ENCODE measurements at regions not wholly inside any gene's neighbourhood (a gene's known extent, or its start where the extent isn't known, plus 50 kb on each side); places are given as distances from the start of the nearest gene placed in this dataset.

GRCh38 chr1:80869299-80869698 is 931.4 kb upstream of the ADGRL2 start:
- Mint-ChIP-seq H3K27me3 (ENCODE audit: low read depth in 3 of 3) (peaks cover 0 to 2% (median 0%) of the 10 kb centered on the region in 3 donors), H3K4me3 (no peak overlapping the region), H3K4me1 (no peaks in the 10 kb centered on the region), H3K9me3 (peaks cover 0 to 2% (median 0%) of the 10 kb centered on the region in 7 donors), H3K27ac (no peak overlapping the region), H3K36me3 (no peaks in the 10 kb centered on the region)
- Histone ChIP-seq H3K4me1 (ENCODE audit: control insufficient read depth in 1 of 2, insufficient read depth in 2 of 2, low read length in 2 of 2) (no peaks in the 10 kb centered on the region), H3K27me3 (ENCODE audit: control insufficient read depth in 2 of 2, insufficient read depth in 2 of 2, low read length in 2 of 2) (no peaks in the 10 kb centered on the region), H3K27ac (ENCODE audit: low read depth in 1 of 2, low read length in 2 of 2) (no peak overlapping the region), H4K20me1 (ENCODE audit: insufficient read depth, low read length) (no peaks in the 10 kb centered on the region), H3K9ac (ENCODE audit: insufficient read depth, low read length, poor library complexity, severe bottlenecking) (no peak overlapping the region), H3K4me2 (replicated peaks; ENCODE audit: extremely low read depth, low read length, poor library complexity, severe bottlenecking) (no peak overlapping the region), H2AFZ (ENCODE audit: insufficient read depth, low read depth, low read length, poor library complexity, severe bottlenecking) (no peak overlapping the region), H3K36me3 (replicated peaks in 1 of 2; ENCODE audit: control insufficient read depth in 1 of 2, insufficient read depth in 2 of 2, low read length in 2 of 2) (no peaks in the 10 kb centered on the region), H3K4me3 (replicated peaks in 1 of 3; ENCODE audit: low read depth in 2 of 3, low read length in 3 of 3) (no peak overlapping the region), H3K9me3 (replicated peaks in 1 of 2; ENCODE audit: control insufficient read depth in 1 of 2, insufficient read depth in 1 of 2, low read length in 2 of 2) (no peaks in the 10 kb centered on the region), H3K79me2 (ENCODE audit: insufficient read depth, low read length) (no peaks in the 10 kb centered on the region)
- WGBS (ENCODE audit: insufficient coverage) = no CpG with 5 or more reads among the region's 1 CpG
- no peak for DNase-seq
- no peak for TF ChIP-seq CTCF (IDR thresholded peaks at IDR 0.05)
- intact Hi-C loops (cut with micrococcal nuclease) = no loop called here

GRCh38 chr1:80847904-80848303 is 952.8 kb upstream of the ADGRL2 start:
- peaks cover 0 to 9% (median 3%) of the 10 kb centered on the region in 7 donors for H3K9me3 Mint-ChIP-seq
- no peaks in the 10 kb centered on the region for H3K4me1 ChIP-seq (ENCODE audit: control insufficient read depth in 1 of 2, insufficient read depth in 2 of 2, low read length in 2 of 2)
- peaks cover 0 to 2% (median 1%) of the 10 kb centered on the region in 3 donors for H3K27me3 Mint-ChIP-seq (ENCODE audit: low read depth in 3 of 3)
- H3K27ac ChIP-seq (ENCODE audit: low read depth in 1 of 2, low read length in 2 of 2) = no peak overlapping the region
- no peaks in the 10 kb centered on the region for H3K27me3 ChIP-seq (ENCODE audit: control insufficient read depth in 2 of 2, insufficient read depth in 2 of 2, low read length in 2 of 2)
- H3K9me3 ChIP-seq (replicated peaks in 1 of 2; ENCODE audit: control insufficient read depth in 1 of 2, insufficient read depth in 1 of 2, low read length in 2 of 2) = no peaks in the 10 kb centered on the region
- H3K79me2 ChIP-seq (ENCODE audit: insufficient read depth, low read length) = no peaks in the 10 kb centered on the region
- intact Hi-C loops (cut with micrococcal nuclease) = no loop called here
- no peak overlapping the region for H3K4me2 ChIP-seq (replicated peaks; ENCODE audit: extremely low read depth, low read length, poor library complexity, severe bottlenecking)
- H4K20me1 ChIP-seq (ENCODE audit: insufficient read depth, low read length) = no peaks in the 10 kb centered on the region
- H2AFZ ChIP-seq (ENCODE audit: insufficient read depth, low read depth, low read length, poor library complexity, severe bottlenecking) = no peak overlapping the region
- H3K4me1 Mint-ChIP-seq = no peaks in the 10 kb centered on the region
- H3K9ac ChIP-seq (ENCODE audit: insufficient read depth, low read length, poor library complexity, severe bottlenecking) = no peak overlapping the region
- H3K36me3 Mint-ChIP-seq = no peaks in the 10 kb centered on the region
- TF ChIP-seq CTCF (IDR thresholded peaks at IDR 0.05) = no peak
- no peaks in the 10 kb centered on the region for H3K36me3 ChIP-seq (replicated peaks in 1 of 2; ENCODE audit: control insufficient read depth in 1 of 2, insufficient read depth in 2 of 2, low read length in 2 of 2)
- no peak overlapping the region for H3K4me3 ChIP-seq (replicated peaks in 1 of 3; ENCODE audit: low read depth in 2 of 3, low read length in 3 of 3)
- H3K4me3 Mint-ChIP-seq = no peak overlapping the region
- WGBS (ENCODE audit: insufficient coverage) = 100% methylated on average over 1 of the region's 1 CpG
- no peak overlapping the region for H3K27ac Mint-ChIP-seq
- DNase-seq = no peak
